Common myeloid progenitor, CD34-positive (primary cell): ENCODE measurements at regions not wholly inside any gene's neighbourhood (a gene's known extent, or its start where the extent isn't known, plus 50 kb on each side); places are given as distances from the start of the nearest gene placed in this dataset.

Experiments
- CTCF ChIA-PET: fragments of 350-600 bp; sonication (Branson Sonifier 250); formaldehyde crosslinking; loops from one replicate; lab custom pipeline; 2021; ENCODE audit warnings: antibody characterized with exemption; lab: Charles Lee
- POLR2A ChIA-PET: fragments of 350-600 bp; sonication (Branson Sonifier 250); formaldehyde crosslinking; loops from one replicate; lab custom pipeline; 2021; ENCODE audit warnings: antibody characterized with exemption; lab: Charles Lee
- DNase-seq, 3 donors: peaks; one replicate each; pipeline versions ENCODE4 v3.0.0 to v3.0.0-alpha.2; 2013
- H3K27ac ChIP-seq, 2 experiments: 1 replicate in 1 of 2; 2 replicates in 1 of 2; pipeline ENCODE4 v1.7.0; 2013; ENCODE audit warnings: inconsistent platforms in 2 of 2, low read length in 2 of 2, mild to moderate bottlenecking in 2 of 2, low read depth in 1 of 2, moderate library complexity in 1 of 2; ENCODE audit not compliant: severe bottlenecking in 2 of 2, insufficient read depth in 1 of 2, poor library complexity in 1 of 2
- H3K27me3 ChIP-seq, 5 experiments: replicated peaks in 2 of 5; 1 replicate in 3 of 5; 2 replicates in 2 of 5; pipeline versions ENCODE4 v1.6.1 to v1.7.0; 2013; ENCODE audit warnings: low read length in 4 of 5, mild to moderate bottlenecking in 2 of 5, moderate library complexity in 2 of 5, inconsistent platforms in 1 of 5; ENCODE audit not compliant: insufficient read depth in 5 of 5, control insufficient read depth in 4 of 5
- H3K36me3 ChIP-seq, 4 experiments: 1 replicate in 2 of 4; 2 replicates in 2 of 4; pipeline versions ENCODE4 v1.6.1 to v1.7.0; 2013; ENCODE audit warnings: low read length in 3 of 4, control low read depth in 1 of 4, mild to moderate bottlenecking in 1 of 4; ENCODE audit not compliant: control insufficient read depth in 4 of 4, insufficient read depth in 4 of 4
- H3K4me1 ChIP-seq, 4 experiments: 1 replicate in 3 of 4; 2 replicates in 1 of 4; pipeline versions ENCODE4 v1.6.1 to v1.7.1; 2013; ENCODE audit warnings: low read length in 3 of 4, mild to moderate bottlenecking in 3 of 4, control low read depth in 1 of 4, inconsistent platforms in 1 of 4, moderate library complexity in 1 of 4; ENCODE audit not compliant: control insufficient read depth in 4 of 4, insufficient read depth in 4 of 4; ENCODE audit errors: control extremely low read depth in 1 of 4
- H3K4me3 ChIP-seq, 7 experiments: 1 replicate in 4 of 7; 2 replicates in 3 of 7; pipeline versions ENCODE4 v1.5.1 to v1.7.0; 2013; ENCODE audit warnings: mild to moderate bottlenecking in 7 of 7, low read length in 6 of 7, moderate library complexity in 6 of 7, inconsistent platforms in 2 of 7, low read depth in 2 of 7, control low read depth in 1 of 7; ENCODE audit not compliant: insufficient read depth in 4 of 7, control insufficient read depth in 1 of 7; ENCODE audit errors: extremely low read depth in 1 of 7
- H3K9me3 ChIP-seq, 5 experiments: 1 replicate in 4 of 5; 2 replicates in 1 of 5; pipeline versions ENCODE4 v1.6.1 to v1.7.1; 2013; ENCODE audit warnings: low read length in 4 of 5, mild to moderate bottlenecking in 2 of 5, inconsistent platforms in 1 of 5, low read depth in 1 of 5, moderate library complexity in 1 of 5; ENCODE audit not compliant: control insufficient read depth in 4 of 5, insufficient read depth in 2 of 5; ENCODE audit errors: control extremely low read depth in 1 of 5
- WGBS: methylation state at CpG from one replicate; pipeline ENCODE4 v1.1.5; 2013; ENCODE audit not compliant: insufficient coverage; 5-methylcytosine and 5-hydroxymethylcytosine counted together

DNA sequence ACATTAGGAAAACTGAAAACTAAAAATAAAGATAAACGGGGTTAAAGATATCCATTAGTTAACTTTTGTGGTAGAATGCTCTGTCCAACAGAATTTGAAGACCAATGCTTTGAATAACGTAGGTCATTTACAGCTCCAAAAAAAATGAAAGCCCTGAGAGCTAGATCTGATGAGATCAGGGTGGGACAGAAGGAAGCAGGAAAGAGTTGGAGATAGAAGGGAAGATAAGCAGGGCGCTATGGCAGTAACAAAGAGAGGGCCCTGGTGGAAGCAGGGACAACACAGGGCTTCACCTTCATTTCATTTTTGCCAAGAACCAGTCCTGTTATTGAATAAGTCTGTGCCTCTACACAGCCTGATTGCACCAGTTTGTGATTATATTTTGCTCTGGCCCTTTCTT lies 51.0 kb upstream of the RGS8 start:
- ChIA-PET POLR2A (no interaction called here), CTCF (interaction anchor here (1.4 kb wide), 1 partner anchor 135 kb away, joined by 3 read pairs; no protein-coding TSS in a partner anchor)
- WGBS: 44% methylated on average over 2 of the region's 3 CpGs

DNA sequence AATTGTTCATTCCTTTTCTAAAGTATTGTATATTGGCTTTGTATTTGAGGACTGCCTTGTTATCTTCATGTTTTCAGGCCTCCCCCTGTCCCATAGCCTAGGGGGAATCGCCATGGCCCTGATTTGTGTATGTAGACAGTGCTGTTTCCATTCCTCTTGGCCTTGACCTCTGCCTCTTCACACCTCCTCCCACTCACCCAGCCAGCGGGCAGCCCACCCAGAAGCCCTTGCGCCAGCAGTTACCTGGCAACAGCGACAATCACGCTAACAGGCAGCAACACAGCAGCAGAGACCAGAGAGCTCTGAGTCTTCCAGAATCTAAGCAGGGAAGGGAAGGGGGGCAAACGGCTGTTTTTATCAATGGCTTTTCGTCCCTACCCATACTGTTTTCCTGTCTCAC lies 50.0 kb upstream of the NPL start:
- H3K9me3 ChIP-seq: peaks cover 0 to 3% (median 0%) of the 10 kb centered on the region in 5 experiments
- WGBS: 100% methylated on average over 1 of the region's 7 CpGs
- H3K27ac ChIP-seq: no peak overlapping the region
- ChIA-PET CTCF (no interaction called here), POLR2A (no interaction called here)
- DNase-seq: no peak
- H3K36me3 ChIP-seq: no peaks in the 10 kb centered on the region
- H3K27me3 ChIP-seq: peaks cover 0 to 5% (median 0%) of the 10 kb centered on the region in 5 experiments
- no peak overlapping the region for H3K4me3 ChIP-seq
- H3K4me1 ChIP-seq: no peaks in the 10 kb centered on the region

More for the DNA sequence above, 51.0 kb upstream of the RGS8 start:
- Histone ChIP-seq H3K9me3 (peaks cover 0 to 2% (median 0%) of the 10 kb centered on the region in 5 experiments), H3K4me3 (no peak overlapping the region), H3K36me3 (no peaks in the 10 kb centered on the region), H3K27ac (no peak overlapping the region), H3K4me1 (no peaks in the 10 kb centered on the region), H3K27me3 (peaks cover 0 to 5% (median 0%) of the 10 kb centered on the region in 5 experiments)
- no peak for DNase-seq
